Inferior parietal cortex (tissue), 1 donor: ENCODE measurements at regions not wholly inside any gene's neighbourhood (a gene's known extent, or its start where the extent isn't known, plus 50 kb on each side); places are given as distances from the start of the nearest gene placed in this dataset.
A peak's percentile ranks its signal among the peaks of the same experiment; 100 is the strongest.
"Not testable (repeated sequence)": the region's sequence is repeated elsewhere in the genome, so short reads cannot be mapped to it uniquely, and the experiment has no call there.

Experiments used
- DNase-seq: peaks from one replicate; pipeline ENCODE4 v3.0.0-alpha.2; 2016; ENCODE audit errors: extremely low spot score

DNA sequence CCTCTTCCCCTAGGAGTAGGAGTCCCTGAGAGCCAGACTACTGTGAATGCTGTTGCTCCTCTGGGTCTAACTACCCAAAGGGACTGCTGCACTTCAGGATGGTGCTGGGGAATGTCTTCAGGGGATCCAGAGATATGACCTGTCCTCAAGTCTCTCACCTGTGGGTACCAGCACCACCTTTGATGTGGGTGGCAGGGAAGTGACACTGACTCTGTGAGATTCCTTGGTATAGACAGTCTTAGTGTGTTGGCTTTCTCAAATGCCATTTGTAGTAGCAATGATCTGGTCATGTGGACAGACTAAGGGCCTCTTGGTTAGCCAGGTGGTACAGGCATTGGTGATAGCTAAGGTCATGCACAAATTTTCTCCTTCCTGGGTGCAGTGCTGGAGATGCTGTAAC, 108.9 kb upstream of the ADAMTS3 start:
- no peak for DNase-seq

DNA sequence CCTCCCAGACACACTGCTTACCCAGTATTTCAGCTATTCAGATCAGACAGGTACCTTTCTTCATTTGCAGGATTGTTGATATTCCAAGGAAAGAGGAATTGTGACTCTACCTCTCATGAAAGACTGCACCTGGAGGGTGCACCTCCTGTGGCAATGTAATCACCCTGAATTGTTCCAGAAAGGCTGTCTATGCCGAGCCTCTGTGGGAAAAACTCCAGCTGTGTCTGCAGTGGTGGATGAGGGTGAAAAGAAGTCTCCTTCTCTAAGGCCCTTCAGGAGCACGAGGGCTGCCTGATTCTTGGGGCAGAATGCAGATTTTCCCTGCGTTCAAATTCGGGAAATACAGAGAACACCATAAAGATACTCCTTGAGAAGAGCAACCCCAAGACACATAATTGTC, 108.2 kb upstream of the ADAMTS3 start:
- DNase-seq: no peak

DNA sequence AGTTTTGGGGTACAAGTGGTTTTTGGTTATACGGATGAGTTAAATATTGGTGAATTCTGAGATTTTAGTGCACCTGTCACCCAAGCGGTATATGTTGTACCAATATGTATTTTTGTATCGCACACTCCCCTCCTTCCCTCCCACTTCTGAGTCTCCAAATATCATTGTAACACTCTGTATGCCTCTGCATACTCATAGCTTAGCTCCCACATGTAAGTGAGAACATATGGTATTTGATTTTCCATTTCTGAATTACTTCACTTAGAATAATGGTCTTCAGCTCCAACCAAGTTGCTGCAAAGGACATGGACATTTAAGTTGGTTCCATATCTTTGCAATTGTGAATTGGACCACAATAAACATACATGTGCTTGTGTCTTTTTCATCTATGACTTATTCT, 103.0 kb upstream of the ADAMTS3 start:
- no peak for DNase-seq

DNA sequence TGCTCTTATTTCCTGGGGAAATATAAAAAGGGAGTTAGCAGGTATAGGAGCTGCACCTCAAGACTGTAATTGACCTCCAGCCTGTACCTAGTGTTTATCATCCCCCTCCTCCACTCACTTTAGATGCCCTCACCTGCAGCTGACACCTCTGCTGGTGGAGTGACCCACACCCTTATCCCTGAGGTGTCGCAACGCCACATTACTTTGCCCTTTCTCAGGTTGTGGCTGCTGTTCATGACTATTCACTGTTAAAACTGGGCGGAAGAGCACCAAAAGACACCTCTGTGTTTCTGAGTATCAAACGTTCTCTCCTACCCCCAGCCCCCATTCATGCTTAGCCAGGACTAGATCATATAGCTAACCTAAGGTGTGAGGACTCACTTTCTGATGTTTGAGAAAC, 101.5 kb upstream of the ADAMTS3 start:
- no peak for DNase-seq

DNA sequence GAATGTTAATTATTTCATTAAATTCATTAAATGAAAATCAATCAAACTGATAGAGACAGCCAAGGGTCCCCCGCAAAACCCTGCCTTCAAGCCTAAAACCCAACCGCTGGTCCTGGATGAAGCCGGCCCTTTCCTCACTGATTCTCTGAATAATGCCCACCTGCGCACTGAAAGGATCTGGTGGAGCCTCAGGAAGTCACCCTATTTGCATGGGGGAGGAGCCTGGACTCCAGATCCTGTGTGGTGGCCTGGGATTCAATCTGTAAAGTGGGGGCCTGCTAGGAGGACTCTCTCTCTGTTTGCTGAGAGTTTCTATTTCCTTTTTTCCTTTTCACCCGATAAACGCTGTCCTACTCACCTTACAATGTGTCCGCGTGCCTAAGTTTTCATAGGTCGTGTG, 97.9 kb upstream of the ADAMTS3 start:
- DNase-seq: no peak

DNA sequence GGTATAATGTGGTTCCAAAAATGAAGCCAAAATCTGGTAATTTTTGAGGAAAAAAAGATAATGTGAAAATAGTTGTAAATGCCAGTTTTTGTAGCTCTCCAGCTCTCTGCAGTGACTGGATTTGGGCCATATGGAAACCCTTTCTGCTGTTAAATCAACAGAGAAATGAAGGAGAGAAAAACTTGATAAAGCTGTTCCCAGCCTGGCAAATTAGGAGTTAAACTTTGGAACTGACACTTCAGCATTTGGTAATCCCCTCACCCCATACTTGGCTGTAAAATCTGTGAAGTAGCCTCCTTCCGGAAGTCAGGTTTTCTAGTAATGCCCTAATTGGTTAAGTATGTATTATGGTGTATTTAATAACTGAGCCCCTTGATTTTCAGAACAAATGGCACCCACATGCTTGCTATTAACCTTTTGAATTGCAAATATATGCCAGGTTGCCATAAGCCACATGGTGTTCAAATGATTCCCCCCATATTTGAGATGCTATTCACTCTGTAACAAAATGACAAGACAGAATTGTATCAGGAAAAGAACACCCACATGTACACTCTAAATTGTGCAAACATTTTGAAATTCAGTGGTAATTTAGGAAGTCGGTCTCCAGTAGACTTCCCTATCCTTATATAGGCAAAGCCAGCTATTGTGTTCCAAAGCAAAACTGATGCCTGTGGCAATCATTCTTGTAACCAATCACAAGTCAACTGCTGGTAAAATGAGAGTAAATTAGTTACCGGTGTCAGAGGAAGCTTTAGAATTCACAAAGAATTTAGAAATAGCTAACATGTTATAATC, 96.3 kb upstream of the ADAMTS3 start:
- DNase-seq: no peak

DNA sequence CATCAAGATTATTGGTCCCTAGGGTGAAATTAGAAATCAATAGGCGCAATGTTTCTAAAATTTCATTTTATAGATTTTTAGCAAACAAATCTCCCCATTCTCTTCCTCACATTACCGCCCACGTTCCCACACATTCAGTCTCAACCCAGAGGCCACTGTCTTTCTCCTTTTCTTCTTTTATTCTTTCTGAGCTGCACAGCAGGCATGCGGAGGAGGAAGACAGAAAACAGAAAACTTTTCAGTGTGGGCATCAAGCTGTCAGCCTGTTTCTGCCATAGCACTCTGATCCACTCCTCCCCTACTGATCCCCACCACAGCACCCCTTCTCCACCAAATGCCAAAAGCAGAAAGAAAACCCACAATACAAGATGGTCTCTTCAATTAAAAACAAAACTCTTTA, 94.8 kb upstream of the ADAMTS3 start:
- no peak for DNase-seq

DNA sequence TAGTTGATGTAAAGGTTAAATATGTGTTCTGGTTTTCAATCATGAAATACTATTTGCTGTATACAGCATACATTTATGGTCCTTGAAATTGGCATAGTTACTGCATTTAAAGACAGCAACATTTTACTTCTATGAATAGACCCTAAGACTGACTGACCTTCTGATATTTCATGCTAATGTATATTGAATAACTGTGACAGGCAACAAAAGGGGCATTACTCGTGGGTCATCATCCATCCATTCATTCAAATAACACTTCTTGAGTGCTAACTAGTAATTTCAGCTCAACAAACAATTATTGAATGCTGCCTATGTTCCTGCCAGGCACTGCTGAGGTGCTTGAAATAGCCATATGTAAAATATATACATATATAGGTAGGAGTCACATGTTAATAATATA, 92.8 kb upstream of the ADAMTS3 start:
- DNase-seq: no peak

DNA sequence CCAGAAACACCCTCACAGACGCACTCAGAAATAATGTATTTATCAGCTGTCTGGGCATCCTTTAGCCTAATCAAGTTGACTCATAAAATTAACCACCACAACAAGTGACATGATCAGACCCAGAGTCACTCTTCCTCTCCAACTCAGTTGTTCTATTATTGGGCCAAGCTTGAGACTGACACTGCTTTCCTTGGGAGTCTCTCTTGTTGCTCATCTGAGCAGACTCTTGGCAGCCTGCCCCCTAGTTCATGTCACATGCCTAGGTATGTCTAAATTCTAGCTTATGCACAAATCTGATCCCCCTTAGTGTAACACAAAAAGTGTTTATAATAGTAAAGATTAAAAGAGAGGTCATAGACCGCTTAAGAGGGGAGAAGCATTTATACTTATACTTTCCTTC, 72.6 kb upstream of the ADAMTS3 start:
- no peak for DNase-seq

DNA sequence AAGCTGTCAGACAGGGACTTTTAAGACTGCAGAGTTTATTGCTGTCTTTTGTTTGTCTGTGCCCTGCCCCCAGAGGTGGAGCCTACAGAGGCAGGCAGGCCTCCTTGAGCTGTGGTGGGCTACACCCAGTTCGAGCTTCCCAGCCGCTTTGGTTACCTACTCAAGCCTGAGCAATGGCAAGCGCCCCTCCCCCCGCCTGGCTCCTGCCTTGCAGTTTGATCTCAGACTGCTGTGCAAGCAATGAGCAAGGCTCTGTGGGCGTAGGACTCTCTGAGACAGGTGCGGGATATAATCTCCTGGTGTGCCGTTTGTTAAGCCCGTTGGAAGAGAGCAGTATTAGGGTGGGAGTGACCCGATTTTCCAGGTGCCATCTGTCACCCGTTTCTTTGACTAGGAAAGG, 67.8 kb upstream of the ADAMTS3 start:
- DNase-seq: not testable (repeated sequence)

DNA sequence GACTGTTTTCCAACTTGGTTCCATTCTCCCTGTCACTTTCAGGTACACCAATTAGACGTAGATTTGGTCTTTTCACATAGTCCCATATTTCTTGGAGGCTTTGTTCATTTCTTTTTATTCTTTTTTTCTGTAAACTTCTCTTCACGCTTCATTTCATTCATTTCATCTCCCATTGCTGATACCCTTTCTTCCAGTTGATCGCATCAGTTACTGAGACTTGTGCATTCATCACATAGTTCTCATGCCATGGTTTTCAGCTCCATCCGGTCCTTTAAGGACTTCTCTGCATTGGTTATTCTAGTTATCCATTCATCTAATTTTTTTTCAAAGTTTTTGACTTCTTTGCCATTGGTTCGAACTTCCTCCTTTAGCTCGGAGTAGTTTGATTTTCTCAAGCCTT, 66.9 kb upstream of the ADAMTS3 start:
- DNase-seq: not testable (repeated sequence)

DNA sequence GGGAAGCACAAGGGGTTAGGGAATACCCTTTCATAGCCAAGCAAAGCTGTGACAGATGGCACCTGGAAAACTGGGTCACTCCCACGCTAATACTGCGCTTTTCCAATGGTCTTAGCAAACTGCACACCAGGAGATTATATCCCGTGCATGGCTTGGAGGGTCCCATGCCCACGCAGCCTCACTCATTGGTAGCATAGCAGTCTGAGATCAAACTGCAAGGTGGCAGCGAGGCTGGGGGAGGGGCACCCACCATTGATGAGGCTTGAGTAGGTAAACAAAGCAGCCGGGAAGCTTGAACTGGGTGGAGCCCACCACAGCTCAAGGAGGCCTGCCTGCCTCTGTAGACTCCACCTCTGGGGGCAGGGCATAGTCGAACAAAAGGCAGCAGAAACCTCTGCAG, 63.2 kb upstream of the ADAMTS3 start:
- not testable (repeated sequence) for DNase-seq

DNA sequence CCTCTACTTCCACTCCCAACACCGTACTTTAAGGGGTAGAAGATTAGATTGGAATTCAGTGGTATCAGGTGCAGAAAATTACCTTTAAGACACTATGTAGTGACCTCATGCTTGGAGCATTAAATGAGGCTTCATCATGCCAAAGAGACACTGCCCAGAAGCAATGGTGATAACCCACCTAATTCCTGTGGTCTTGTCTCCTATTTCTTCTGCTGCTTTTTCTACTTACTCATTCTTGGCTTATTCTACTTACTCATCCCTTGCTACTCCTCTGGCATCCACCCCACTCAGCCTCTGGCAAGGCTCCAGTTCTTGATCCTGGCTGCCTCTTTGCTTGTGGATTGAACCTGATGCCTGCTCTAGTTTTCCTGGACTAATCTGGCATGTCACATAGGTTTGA, 62.3 kb upstream of the ADAMTS3 start:
- peak; percentile 43 for DNase-seq

DNA sequence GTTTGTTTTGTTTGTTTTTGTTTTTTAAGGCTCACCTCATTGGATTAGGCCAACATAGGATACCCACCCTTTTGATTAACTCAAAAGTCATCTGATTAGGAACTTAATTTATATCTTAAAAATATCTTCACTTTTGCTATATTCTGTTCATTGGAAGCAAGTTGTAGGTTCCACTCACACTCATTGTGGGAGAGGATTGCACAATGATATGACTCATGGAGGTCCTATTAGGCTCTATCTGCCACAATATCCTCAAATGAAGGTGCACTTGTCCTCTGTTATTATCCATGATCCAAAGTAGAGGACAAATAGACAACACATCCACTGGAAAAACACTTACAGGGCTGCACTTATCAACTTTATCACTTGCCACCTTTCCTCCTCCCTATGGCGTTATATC, 60.5 kb upstream of the ADAMTS3 start:
- DNase-seq: no peak

DNA sequence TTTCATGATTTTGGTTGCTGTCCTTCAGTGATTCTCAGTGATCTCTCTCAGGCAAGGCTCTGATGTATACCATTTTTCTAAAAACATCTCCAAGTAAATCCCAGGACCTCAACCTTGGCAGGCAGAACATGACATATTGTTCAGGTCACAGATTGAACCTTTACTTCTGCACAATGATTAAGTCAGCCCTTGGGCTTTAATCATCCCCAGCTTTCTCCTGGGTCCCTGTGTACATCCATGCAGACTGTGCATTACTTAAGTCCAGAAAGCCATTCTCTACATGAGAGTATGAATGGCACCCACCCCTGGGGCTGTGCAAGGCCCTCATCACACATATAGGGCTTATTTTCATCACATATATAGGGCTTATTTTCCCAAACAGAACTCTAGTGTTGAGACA, 58.7 kb upstream of the ADAMTS3 start:
- DNase-seq: no peak
